ENCODE measurements at regions not wholly inside any gene's neighbourhood (a gene's known extent, or its start where the extent isn't known, plus 50 kb on each side); places are given as distances from the start of the nearest gene placed in this dataset.

DNA sequence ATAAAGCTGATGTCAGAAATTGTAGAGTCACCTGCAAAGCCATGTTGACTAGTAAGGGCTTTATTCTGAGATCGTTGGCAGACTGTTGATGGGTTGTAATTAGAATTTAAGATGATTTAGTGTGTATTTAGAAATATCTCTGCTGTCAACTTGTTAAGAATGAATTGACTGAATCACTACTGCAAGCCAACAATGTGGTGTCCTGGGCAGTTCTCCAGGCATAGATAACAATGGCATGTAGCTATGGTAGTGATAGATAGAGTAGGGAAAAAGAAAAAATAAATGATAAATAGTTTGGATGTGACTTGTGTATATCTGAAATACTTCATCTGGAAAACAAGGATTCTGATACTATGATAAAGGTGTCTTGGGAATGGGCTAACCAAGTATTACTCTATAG lies 640.2 kb downstream of the ARL4A start:
- ChIA-PET CTCF (no interaction called here), POLR2A (no interaction called here)
- DNase-seq (ENCODE audit: extremely low spot score): no peak
- TF ChIP-seq ZNF384 (IDR thresholded peaks at IDR 0.05) (no peak), FOXK2 (IDR thresholded peaks at IDR 0.05) (no peak), HDGF (IDR thresholded peaks at IDR 0.05; ENCODE audit: borderline replicate concordance) (no peak), L3MBTL2 (conservative IDR thresholded peaks at IDR 0.05) (no peak), BHLHE40 (IDR thresholded peaks at IDR 0.05; ENCODE audit: borderline replicate concordance) (no peak), SUZ12 (IDR thresholded peaks at IDR 0.05) (no peak), NFRKB (IDR thresholded peaks at IDR 0.05) (no peak), ELF4 (IDR thresholded peaks at IDR 0.05) (no peak), ARNT (IDR thresholded peaks at IDR 0.05) (no peak), CTBP1 (IDR thresholded peaks at IDR 0.05; ENCODE audit: borderline replicate concordance) (no peak), FOXM1 (IDR thresholded peaks at IDR 0.05; ENCODE audit: borderline replicate concordance) (no peak), SP1 (IDR thresholded peaks at IDR 0.05) (no peak), LEF1 (IDR thresholded peaks at IDR 0.05; ENCODE audit: borderline replicate concordance) (no peak), TARDBP (IDR thresholded peaks at IDR 0.05) (no peak), FOXA1 (IDR thresholded peaks at IDR 0.05) (no peak)
- TF ChIP-seq, protein P1, sequence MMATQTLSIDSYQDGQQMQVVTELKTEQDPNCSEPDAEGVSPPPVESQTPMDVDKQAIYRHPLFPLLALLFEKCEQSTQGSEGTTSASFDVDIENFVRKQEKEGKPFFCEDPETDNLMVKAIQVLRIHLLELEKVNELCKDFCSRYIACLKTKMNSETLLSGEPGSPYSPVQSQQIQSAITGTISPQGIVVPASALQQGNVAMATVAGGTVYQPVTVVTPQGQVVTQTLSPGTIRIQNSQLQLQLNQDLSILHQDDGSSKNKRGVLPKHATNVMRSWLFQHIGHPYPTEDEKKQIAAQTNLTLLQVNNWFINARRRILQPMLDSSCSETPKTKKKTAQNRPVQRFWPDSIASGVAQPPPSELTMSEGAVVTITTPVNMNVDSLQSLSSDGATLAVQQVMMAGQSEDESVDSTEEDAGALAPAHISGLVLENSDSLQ (IDR thresholded peaks at IDR 0.05): no peak

DNA sequence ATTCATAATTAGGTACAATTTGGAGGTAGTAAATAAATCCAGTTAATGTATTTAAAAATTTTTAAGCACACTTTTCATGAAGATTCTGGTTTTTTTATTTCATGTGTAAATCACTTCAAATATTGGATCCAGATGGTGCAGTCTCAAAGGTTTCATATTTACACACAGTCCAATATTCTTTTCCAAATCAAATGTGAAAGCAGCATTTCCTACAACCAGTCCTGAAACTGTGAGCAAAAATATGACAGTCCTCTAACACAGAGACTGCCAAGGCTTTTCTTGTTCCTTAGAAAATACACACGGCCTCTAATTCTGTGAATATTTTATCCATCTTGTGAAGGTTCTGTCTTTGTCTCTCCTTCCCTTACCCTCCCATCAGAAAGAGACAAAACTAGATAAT lies 645.9 kb downstream of the ARL4A start:
- POLR2A ChIA-PET: no interaction called here
- CTCF ChIA-PET: no interaction called here
- no peak for DNase-seq (ENCODE audit: extremely low spot score)
- no peak for TF ChIP-seq FOXM1 (IDR thresholded peaks at IDR 0.05; ENCODE audit: borderline replicate concordance)
- TF ChIP-seq HDGF (IDR thresholded peaks at IDR 0.05; ENCODE audit: borderline replicate concordance): no peak
- TF ChIP-seq ELF4 (IDR thresholded peaks at IDR 0.05): no peak
- TF ChIP-seq SUZ12 (IDR thresholded peaks at IDR 0.05): no peak
- TF ChIP-seq NFRKB (IDR thresholded peaks at IDR 0.05): no peak
- no peak for TF ChIP-seq BHLHE40 (IDR thresholded peaks at IDR 0.05; ENCODE audit: borderline replicate concordance)
- TF ChIP-seq, protein P1 (IDR thresholded peaks at IDR 0.05): no peak
- no peak for TF ChIP-seq FOXK2 (IDR thresholded peaks at IDR 0.05)
- no peak for TF ChIP-seq FOXA1 (IDR thresholded peaks at IDR 0.05)
- no peak for TF ChIP-seq CTBP1 (IDR thresholded peaks at IDR 0.05; ENCODE audit: borderline replicate concordance)
- no peak for TF ChIP-seq L3MBTL2 (conservative IDR thresholded peaks at IDR 0.05)
- no peak for TF ChIP-seq ARNT (IDR thresholded peaks at IDR 0.05)
- no peak for TF ChIP-seq TARDBP (IDR thresholded peaks at IDR 0.05)
- TF ChIP-seq SP1 (IDR thresholded peaks at IDR 0.05): no peak
- TF ChIP-seq LEF1 (IDR thresholded peaks at IDR 0.05; ENCODE audit: borderline replicate concordance): no peak
- no peak for TF ChIP-seq ZNF384 (IDR thresholded peaks at IDR 0.05)

DNA sequence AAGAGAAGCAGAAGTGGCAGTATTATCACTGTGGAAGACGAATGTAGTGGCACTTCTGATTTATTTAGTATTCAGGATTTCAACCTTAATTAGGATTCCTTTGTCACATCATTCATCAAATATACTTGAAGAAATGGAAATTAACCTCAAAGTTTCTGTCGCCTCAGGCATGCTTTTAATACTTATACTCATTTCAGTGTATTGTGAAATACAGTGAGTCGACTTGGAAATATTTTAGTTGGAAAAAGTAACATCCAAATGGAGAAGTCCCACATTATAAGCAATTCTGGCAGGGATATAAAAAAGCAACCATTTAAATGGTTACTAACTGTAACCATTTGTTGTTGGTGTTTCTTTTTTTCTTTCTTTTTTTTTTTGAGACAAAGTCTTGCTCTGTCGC lies 648.8 kb downstream of the ARL4A start:
- no peak for DNase-seq (ENCODE audit: extremely low spot score)
- ChIA-PET POLR2A (no interaction called here), CTCF (no interaction called here)
- no peak for TF ChIP-seq SUZ12 (IDR thresholded peaks at IDR 0.05)
- no peak for TF ChIP-seq FOXA1 (IDR thresholded peaks at IDR 0.05)
- TF ChIP-seq FOXM1 (IDR thresholded peaks at IDR 0.05; ENCODE audit: borderline replicate concordance): no peak
- no peak for TF ChIP-seq L3MBTL2 (conservative IDR thresholded peaks at IDR 0.05)
- no peak for TF ChIP-seq HDGF (IDR thresholded peaks at IDR 0.05; ENCODE audit: borderline replicate concordance)
- TF ChIP-seq, protein P1 (IDR thresholded peaks at IDR 0.05): no peak
- TF ChIP-seq ARNT (IDR thresholded peaks at IDR 0.05): no peak
- TF ChIP-seq NFRKB (IDR thresholded peaks at IDR 0.05): no peak
- TF ChIP-seq ZNF384 (IDR thresholded peaks at IDR 0.05): no peak
- TF ChIP-seq CTBP1 (IDR thresholded peaks at IDR 0.05; ENCODE audit: borderline replicate concordance): no peak
- no peak for TF ChIP-seq TARDBP (IDR thresholded peaks at IDR 0.05)
- TF ChIP-seq FOXK2 (IDR thresholded peaks at IDR 0.05): no peak
- no peak for TF ChIP-seq BHLHE40 (IDR thresholded peaks at IDR 0.05; ENCODE audit: borderline replicate concordance)
- no peak for TF ChIP-seq SP1 (IDR thresholded peaks at IDR 0.05)
- no peak for TF ChIP-seq ELF4 (IDR thresholded peaks at IDR 0.05)
- TF ChIP-seq LEF1 (IDR thresholded peaks at IDR 0.05; ENCODE audit: borderline replicate concordance): no peak

DNA sequence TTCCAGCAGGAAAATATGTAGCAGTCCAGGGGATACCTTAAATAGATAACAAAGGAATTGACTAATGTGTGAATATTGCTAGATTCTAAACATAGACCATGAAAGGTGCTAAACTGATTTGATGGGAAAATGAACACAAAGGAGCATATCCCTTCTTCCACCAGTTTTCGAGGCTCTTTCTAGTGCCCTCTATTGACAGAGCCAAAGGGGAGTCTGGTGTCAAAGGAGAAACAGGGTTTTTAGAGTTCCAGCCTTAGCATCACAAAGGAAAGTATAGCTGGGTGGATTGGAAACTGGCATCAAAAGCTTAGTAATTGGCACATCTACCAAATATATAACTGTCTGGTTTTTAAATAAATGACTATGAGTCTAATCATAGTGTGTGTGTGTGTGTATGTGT lies 636.8 kb downstream of the ETV1 start:
- CTCF ChIA-PET: no interaction called here
- TF ChIP-seq ZNF384 (IDR thresholded peaks at IDR 0.05) (no peak), FOXM1 (IDR thresholded peaks at IDR 0.05; ENCODE audit: borderline replicate concordance) (no peak), NFRKB (IDR thresholded peaks at IDR 0.05) (no peak), SP1 (IDR thresholded peaks at IDR 0.05) (no peak), ELF4 (IDR thresholded peaks at IDR 0.05) (no peak), ARNT (IDR thresholded peaks at IDR 0.05) (no peak), FOXK2 (IDR thresholded peaks at IDR 0.05) (no peak), FOXA1 (IDR thresholded peaks at IDR 0.05) (no peak), HDGF (IDR thresholded peaks at IDR 0.05; ENCODE audit: borderline replicate concordance) (no peak), L3MBTL2 (conservative IDR thresholded peaks at IDR 0.05) (no peak), BHLHE40 (IDR thresholded peaks at IDR 0.05; ENCODE audit: borderline replicate concordance) (no peak), CTBP1 (IDR thresholded peaks at IDR 0.05; ENCODE audit: borderline replicate concordance) (no peak), TARDBP (IDR thresholded peaks at IDR 0.05) (no peak), SUZ12 (IDR thresholded peaks at IDR 0.05) (no peak), LEF1 (IDR thresholded peaks at IDR 0.05; ENCODE audit: borderline replicate concordance) (no peak)
- TF ChIP-seq, protein P1 (IDR thresholded peaks at IDR 0.05): no peak
- POLR2A ChIA-PET: no interaction called here
- no peak for DNase-seq (ENCODE audit: extremely low spot score)

DNA sequence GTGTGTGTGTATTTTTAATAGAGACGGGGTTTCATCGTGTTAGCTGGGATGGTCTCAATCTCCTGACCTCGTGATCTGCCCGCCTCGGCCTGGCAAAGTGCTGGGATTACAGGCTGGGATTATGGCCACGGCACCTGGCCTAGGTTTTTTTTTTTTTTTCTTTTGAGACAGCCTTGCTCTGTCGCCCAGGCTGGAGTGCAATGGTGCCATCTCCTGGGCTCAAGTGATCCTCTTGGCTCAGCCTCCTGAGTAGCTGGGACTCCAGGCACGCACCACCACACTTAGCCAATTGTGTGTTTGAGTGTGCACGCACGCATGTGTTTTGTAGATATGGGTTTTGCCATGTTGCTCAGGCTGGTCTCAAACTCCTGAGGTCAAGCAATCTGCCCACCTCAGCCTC lies 629.8 kb downstream of the ETV1 start:
- ChIA-PET CTCF (interaction anchor here (0.6 kb wide), 1 partner anchor 72 kb away, joined by 4 read pairs; no protein-coding TSS in a partner anchor), POLR2A (no interaction called here)
- TF ChIP-seq L3MBTL2 (conservative IDR thresholded peaks at IDR 0.05) (no peak), CTBP1 (IDR thresholded peaks at IDR 0.05; ENCODE audit: borderline replicate concordance) (no peak), LEF1 (IDR thresholded peaks at IDR 0.05; ENCODE audit: borderline replicate concordance) (no peak), BHLHE40 (IDR thresholded peaks at IDR 0.05; ENCODE audit: borderline replicate concordance) (no peak), FOXK2 (IDR thresholded peaks at IDR 0.05) (no peak), HDGF (IDR thresholded peaks at IDR 0.05; ENCODE audit: borderline replicate concordance) (no peak), SP1 (IDR thresholded peaks at IDR 0.05) (no peak), FOXA1 (IDR thresholded peaks at IDR 0.05) (no peak), ZNF384 (IDR thresholded peaks at IDR 0.05) (no peak), ELF4 (IDR thresholded peaks at IDR 0.05) (no peak), SUZ12 (IDR thresholded peaks at IDR 0.05) (no peak), NFRKB (IDR thresholded peaks at IDR 0.05) (no peak), FOXM1 (IDR thresholded peaks at IDR 0.05; ENCODE audit: borderline replicate concordance) (no peak), ARNT (IDR thresholded peaks at IDR 0.05) (no peak), TARDBP (IDR thresholded peaks at IDR 0.05) (no peak)
- TF ChIP-seq, protein P1 (IDR thresholded peaks at IDR 0.05): no peak
- no peak for DNase-seq (ENCODE audit: extremely low spot score)

All from HEK293T (cell line).